ENCODE measurements at regions not wholly inside any gene's neighbourhood (a gene's known extent, or its start where the extent isn't known, plus 50 kb on each side); places are given as distances from the start of the nearest gene placed in this dataset.

DNA sequence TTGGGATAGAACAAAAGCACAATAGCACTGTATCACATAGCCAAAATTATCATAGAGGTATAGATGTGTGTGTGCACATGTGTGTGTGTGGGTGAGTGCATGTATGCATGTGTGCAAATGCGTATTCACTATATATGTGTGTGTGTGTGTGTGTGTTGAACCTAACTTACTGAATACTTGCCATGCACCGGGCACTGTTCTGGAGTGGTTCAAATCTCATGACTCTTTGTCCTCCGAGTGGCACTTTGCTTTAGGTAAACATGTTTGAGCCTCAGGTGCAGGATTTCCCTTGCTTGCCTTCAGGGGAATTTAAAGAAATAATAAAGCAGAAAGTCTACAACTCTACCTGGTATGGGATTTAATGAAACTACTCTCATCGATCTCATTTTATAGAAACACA lies 183.5 kb upstream of the GDNF start:
- TF ChIP-seq, protein P1, sequence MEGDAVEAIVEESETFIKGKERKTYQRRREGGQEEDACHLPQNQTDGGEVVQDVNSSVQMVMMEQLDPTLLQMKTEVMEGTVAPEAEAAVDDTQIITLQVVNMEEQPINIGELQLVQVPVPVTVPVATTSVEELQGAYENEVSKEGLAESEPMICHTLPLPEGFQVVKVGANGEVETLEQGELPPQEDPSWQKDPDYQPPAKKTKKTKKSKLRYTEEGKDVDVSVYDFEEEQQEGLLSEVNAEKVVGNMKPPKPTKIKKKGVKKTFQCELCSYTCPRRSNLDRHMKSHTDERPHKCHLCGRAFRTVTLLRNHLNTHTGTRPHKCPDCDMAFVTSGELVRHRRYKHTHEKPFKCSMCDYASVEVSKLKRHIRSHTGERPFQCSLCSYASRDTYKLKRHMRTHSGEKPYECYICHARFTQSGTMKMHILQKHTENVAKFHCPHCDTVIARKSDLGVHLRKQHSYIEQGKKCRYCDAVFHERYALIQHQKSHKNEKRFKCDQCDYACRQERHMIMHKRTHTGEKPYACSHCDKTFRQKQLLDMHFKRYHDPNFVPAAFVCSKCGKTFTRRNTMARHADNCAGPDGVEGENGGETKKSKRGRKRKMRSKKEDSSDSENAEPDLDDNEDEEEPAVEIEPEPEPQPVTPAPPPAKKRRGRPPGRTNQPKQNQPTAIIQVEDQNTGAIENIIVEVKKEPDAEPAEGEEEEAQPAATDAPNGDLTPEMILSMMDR (conservative IDR thresholded peaks at IDR 0.05; ENCODE audit: low read length): no peak
- TF ChIP-seq EZH2phosphoT487 (IDR thresholded peaks at IDR 0.05; ENCODE audit: borderline replicate concordance, low read depth, low read length): no peak

Data from OCI-LY7 (cell line).